ENCODE measurements at regions not wholly inside any gene's neighbourhood (a gene's known extent, or its start where the extent isn't known, plus 50 kb on each side); places are given as distances from the start of the nearest gene placed in this dataset.
"Not testable (repeated sequence)": the region's sequence is repeated elsewhere in the genome, so short reads cannot be mapped to it uniquely, and the experiment has no call there.

DNA sequence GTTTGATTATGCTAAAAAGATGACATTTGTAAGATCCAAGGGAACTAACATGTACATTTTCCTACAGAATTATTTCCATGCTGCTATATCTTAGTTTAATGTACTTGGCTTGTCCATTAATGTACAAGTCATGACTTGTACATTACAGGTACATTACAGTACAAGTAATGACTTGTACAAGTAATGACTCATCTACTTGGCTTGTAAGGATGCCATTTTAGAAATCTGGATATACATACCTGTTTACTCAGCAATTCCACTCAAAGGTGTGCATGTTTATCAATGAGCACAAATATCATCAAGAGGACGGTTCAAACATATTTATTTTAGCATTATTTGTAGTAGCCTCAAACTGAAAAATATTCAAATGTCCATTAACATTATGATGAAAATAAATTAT, 87.0 kb upstream of the TRPC4 start:
- no peak for DNase-seq (ENCODE audit: low read depth, low spot score)
- in situ Hi-C loops (cut with HindIII; ENCODE audit: low pct_unique_long_range_greater_than_20kb, low sequenced_read_pairs) = no loop called here

DNA sequence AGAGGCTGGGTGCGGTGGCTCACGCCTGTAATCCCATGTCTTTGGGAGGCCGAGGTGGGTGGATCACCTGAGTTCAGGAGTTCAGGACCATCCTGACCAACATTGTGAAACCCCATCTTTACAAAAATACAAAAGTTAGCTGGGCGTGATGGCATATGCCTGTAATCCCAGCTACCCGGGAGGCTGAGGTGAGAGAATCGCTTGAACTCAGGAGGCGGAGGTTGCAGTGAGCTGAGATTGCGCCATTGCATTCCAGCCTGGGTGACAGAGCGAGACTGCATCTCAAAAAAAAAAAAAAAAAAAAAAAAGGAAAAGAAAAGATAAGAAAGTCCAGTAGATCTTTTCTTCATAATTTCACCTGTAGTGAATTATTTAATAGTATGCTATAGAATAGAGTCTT, 85.0 kb upstream of the TRPC4 start:
- DNase-seq (ENCODE audit: low read depth, low spot score); in situ Hi-C loops (cut with HindIII; ENCODE audit: low pct_unique_long_range_greater_than_20kb, low sequenced_read_pairs): not testable (repeated sequence)

DNA sequence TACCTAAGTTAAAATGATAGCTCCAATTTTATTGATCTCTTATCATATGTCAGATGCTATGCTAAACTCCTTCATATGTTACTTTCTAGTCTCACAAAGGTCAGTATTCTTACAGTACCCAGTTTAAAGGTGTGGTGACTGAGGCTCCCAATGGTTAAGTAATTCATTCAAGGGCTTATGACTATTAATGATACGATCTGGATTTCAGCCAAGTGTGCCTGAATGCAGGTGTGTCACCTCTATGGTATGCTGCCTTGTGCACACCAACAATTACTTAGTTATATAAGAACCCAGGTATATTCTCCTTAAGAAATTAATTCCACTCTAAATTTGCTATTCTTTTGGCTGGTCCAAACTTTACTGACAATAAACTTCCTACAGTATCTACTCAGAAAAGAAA, 84.6 kb upstream of the TRPC4 start:
- DNase-seq (ENCODE audit: low read depth, low spot score) = no peak
- in situ Hi-C loops (cut with HindIII; ENCODE audit: low pct_unique_long_range_greater_than_20kb, low sequenced_read_pairs) = no loop called here

DNA sequence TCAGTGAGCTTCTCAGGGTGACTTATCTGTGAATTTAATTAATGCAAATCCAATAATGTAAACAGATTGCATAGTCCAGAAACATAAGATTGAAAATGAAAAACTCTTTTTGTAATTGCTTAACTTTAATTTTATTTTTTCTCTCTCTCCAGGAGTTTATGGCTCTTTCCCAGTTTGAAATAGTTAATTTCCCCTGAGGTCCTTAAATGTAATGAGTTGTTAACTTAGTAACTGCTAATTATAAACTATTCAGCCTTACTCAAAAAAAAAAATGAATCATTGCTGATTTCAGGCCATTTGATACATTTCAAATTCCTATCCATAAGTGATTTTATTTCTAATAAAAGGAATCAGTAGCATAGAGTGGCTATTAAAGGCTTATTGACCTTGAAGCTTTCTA, 84.1 kb upstream of the TRPC4 start:
- DNase-seq (ENCODE audit: low read depth, low spot score) = no peak
- in situ Hi-C loops (cut with HindIII; ENCODE audit: low pct_unique_long_range_greater_than_20kb, low sequenced_read_pairs) = no loop called here

DNA sequence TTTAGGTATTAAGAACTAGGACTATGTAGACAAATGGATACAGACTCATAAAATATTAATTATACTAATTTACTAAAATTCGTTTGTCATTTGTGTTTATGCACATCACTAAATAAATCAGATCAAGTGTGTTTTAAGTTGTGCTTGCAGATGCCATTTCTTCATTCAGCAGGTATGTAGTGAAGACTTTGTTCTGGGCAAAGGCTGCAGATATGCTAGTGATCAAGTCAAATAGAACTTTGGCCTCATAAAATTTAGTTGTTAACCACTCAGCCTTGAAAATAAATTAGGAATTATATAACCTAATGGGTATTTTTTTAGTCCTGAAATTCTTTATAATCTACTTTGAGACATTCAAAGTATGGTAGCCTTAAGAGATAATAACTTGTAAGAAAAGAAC, 80.4 kb upstream of the TRPC4 start:
- DNase-seq (ENCODE audit: low read depth, low spot score) = no peak
- in situ Hi-C loops (cut with HindIII; ENCODE audit: low pct_unique_long_range_greater_than_20kb, low sequenced_read_pairs) = no loop called here

DNA sequence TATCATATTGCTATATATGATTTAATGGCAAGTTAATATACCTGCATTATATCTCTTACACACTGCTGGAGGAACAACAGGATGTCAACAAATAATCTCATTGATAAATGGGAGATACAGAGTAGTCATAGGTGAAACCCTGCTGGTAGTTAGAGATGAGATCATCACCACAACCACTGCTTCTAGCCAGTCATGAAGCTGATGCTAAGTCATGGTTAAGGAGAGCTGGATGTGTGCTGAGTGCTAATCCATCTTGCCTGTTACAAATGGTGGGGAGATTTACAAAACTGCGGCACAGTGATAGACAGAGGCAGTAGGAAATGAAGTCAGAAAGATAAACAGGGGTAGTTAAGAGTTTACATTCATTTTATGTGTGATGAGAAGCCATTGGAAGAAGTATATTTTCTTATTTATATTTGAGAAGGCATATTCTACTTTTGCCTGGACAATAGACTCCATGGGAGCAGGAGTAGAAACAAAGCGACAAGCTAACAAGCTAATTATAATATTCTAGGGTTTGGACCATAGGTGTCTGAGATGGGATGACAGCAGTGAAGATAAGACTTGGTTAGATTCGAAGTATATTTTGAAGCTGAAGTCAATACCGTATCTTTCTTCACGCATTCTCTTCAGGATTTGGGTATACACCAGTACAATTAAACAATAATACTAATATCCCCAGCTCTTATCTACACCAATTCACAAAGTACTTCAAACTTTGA, 78.0 kb upstream of the TRPC4 start:
- DNase-seq (ENCODE audit: low read depth, low spot score) = no peak
- in situ Hi-C loops (cut with HindIII; ENCODE audit: low pct_unique_long_range_greater_than_20kb, low sequenced_read_pairs) = no loop called here

DNA sequence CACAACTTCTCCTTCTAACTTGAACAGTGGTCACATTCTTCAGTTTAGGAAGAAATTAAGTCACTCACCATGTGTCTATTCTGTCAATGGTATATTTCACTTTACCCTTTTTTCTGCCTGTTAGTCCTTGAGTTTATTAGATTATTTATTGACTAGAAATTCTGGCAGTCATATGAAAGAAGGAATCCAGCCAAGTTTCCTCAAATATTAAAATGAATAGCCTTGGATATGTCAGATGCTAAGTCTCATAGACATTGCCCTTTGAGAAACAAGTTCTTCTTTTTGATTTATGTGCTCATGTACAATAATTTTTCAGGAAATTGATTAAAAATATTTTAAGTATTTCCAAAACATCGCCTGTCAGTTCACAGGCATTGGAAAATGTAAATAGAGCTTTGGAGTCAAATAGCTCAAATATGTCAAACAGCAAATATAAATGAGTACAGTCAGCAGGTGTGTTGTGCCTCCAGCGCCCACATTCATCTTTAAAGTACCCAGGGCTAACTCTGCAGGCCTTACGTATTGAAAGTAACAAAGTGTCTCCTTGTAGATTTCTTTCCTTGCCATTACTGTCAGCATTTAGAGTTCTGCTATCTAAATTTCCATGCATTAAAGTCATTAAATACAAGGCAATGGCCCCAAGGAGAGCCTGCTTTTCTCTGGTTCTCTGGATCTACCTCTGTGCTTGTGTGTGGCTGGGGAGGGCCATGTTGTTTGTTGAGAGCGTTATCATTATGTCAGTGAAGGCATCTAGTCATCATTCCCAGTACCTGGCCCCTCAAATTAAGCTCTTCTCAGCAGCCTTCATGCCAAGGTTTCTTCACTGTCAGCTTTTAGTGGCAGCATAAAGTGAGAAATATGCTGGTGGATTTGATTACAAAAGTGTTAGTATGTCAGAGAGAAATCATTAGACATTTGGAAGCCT, 76.3 kb upstream of the TRPC4 start:
- DNase-seq (ENCODE audit: low read depth, low spot score) = no peak
- in situ Hi-C loops (cut with HindIII; ENCODE audit: low pct_unique_long_range_greater_than_20kb, low sequenced_read_pairs) = no loop called here

DNA sequence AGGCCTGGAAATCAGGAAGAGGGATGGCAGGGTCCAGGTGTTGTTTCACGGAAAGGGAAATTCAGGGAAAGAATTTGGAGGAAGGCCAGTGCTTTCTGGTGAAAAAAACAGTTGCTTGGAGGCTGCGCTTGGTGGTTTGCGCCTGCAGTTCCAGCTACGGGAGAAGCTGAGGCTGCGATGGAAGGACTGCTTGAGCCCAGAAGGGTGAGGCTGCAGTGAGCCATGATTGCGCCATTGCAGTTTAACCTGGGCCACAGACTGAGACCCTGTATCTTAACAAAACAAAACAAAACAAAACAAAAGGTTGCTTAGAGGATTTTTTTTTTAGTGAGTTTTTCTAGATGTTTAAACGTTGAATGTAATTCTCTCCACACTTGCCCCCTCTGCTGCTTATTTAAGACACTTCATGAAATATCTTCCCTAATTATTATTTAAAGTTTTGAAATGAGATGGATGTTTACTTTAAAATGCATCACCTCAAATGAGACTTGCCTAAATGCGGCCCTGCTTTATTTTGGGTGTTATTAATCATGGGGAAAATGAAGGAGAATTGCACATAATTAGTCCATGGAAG, 75.4 kb upstream of the TRPC4 start:
- no peak for DNase-seq (ENCODE audit: low read depth, low spot score)
- in situ Hi-C loops (cut with HindIII; ENCODE audit: low pct_unique_long_range_greater_than_20kb, low sequenced_read_pairs) = no loop called here

DNA sequence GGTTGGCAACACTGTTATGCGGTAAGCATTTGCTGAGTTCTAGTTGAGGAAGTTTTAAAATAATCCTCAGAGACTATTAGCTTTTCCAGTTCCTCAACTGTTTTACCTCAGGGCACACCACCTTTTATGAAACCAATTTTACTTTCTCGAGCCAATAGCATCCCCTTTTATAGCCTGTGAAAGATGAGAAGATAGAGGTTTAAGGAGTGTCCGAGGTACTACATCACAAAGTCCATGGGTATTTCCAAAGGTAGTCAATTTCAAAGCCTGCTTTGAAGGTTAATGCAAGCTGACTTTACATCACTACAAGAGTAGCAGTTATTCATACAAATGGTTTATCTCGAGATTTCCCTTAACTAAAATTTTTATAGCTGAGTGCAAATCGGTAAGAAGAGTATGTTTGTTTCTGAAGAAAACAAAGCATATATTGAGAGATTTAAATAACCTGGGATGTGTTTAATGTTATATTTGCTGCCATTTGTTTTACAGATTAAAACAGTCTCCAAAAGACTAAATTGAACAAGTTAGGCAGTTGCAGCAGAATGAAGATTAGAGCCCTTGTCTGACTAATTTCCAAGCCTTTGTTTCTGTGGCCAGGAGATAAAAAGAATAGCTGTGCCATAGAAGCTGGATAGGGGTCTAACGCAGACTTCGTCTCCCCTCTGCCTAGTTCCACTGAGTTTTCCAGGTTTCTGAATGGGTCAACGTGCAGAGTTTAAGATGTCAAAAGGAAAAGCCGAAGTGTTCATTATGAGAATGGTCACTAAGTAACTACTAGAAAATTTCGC, 74.7 kb upstream of the TRPC4 start:
- no peak for DNase-seq (ENCODE audit: low read depth, low spot score)
- in situ Hi-C loops (cut with HindIII; ENCODE audit: low pct_unique_long_range_greater_than_20kb, low sequenced_read_pairs) = no loop called here

DNA sequence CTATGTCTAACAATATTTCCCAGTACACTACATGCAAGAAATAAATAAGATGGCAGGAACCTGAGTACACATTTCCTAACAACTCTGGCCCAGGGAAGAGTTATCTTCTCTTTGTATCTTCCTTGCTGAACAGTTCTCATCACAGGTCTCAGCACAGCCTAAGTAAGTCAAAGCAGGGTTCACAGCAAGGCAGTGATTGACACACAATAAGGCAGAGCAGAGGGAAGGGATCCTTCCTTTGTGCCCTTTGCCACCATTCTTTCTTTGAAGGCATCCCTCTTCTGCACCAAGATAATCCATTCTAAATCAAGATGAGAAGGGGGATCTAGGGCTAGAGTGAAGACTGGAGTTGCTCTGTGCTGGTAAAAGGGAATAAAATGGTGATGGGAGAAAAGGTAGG, 73.4 kb upstream of the TRPC4 start:
- DNase-seq (ENCODE audit: low read depth, low spot score) = no peak
- in situ Hi-C loops (cut with HindIII; ENCODE audit: low pct_unique_long_range_greater_than_20kb, low sequenced_read_pairs) = no loop called here

DNA sequence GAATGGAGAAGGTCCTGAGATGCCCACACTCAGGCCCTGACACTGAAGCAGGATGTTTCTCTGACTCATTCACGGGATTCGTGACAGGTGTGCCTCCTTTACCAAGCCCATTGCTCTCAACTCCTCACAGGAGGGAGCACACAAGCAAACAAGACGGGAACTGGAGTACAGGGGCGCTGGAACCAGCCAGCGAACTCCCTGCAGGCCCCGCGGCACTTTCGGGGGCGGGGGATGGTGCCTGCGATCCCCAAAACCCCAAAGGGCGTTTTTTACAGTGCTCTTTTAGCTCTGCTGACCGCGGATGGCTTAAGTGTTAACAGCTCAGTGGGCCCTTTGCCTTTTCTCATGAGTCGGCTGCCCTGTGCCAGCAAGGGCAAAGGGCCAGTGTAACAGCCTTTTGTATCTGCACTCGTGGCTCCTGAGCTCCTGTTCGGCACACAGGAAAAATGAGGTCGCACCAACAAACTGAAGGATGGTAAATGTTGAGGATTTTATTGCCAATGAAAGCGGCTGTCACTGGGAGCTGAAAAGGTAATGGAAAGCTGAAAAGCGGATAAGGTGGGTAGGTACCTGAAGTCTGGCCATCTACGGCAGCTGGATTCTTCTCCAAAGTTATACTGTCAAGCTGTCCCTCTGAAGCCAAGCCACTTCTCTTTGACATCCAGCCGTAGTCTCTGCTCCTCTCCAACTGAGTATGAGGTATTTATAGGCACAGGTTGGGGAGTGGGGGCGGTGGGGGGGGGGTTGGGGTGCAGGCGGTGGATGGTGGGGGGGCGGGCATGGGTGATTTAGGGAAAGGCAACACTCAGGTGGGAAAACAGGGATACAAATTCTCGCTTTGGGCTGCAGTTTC, 65.0 kb upstream of the TRPC4 start:
- DNase-seq (ENCODE audit: low read depth, low spot score) = no peak

DNA sequence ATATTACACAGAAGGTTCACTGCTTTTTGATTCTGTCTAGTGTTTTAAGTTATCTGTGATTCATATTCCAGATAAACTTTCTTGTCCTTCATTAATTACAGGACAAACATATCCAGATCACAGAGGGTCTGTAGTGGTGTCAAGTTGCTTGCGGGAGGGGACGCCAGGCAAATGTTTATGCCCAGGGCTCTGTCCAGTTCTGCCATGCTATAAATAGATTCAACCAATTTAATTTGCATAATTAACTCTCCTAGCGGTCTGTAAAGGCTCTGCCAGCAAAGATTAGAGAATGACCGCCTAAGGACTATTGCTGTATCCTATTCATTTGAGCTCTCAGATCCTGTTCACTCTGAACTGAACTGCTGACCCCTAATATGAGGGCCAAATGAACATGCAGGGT, 59.7 kb upstream of the TRPC4 start:
- in situ Hi-C loops (cut with HindIII; ENCODE audit: low pct_unique_long_range_greater_than_20kb, low sequenced_read_pairs) = no loop called here
- DNase-seq (ENCODE audit: low read depth, low spot score) = no peak

More for the DNA sequence above, 65.0 kb upstream of the TRPC4 start:
- in situ Hi-C loops (cut with HindIII; ENCODE audit: low pct_unique_long_range_greater_than_20kb, low sequenced_read_pairs) = no loop called here

DNA sequence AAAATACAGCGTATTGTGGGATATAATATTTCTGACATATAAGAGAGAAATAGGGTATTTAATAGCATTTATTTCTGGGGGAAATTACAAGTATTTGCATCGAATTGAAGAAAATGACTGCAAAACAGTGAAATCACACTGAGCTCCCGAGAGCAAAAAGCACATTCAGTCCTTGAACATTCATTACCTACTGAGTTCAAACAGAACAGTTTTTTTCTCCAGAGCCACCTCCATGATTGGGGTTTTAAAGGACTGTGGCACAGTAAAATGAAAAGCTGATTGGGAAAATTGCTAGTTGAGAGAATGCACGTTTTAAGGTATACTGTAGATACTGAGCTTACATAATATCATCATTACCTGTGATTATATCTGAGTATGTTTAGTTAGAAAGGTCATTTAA, 58.0 kb upstream of the TRPC4 start:
- in situ Hi-C loops (cut with HindIII; ENCODE audit: low pct_unique_long_range_greater_than_20kb, low sequenced_read_pairs) = no loop called here
- no peak for DNase-seq (ENCODE audit: low read depth, low spot score)

DNA sequence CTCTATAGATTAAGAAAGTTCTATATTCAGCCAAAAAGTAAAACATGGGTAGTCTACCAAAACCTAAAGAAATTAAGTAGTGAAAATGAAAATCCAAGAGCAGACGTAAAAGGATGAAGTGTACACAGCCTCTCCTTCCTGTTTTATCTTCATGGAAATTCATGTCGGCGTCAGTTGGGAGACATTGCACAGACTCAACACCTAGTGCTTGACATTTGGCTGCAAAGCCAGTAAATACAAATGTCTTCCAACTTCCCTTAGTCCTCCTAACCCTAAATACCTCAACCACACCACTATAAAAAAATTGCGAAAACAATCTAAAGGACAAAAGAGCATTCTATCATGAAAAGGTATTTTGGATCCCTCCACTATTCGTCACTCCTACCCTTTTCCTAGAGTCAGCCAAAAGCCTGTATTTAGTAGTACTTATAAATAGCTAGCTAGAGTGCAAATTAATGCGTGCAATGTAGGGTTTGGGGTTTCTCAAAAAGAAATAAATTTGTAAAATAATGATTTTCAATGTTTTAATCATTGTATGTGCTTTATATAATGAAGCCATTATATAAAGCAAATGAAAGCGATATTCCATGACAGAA, 56.4 kb upstream of the TRPC4 start:
- no peak for DNase-seq (ENCODE audit: low read depth, low spot score)
- in situ Hi-C loops (cut with HindIII; ENCODE audit: low pct_unique_long_range_greater_than_20kb, low sequenced_read_pairs) = no loop called here

DNA sequence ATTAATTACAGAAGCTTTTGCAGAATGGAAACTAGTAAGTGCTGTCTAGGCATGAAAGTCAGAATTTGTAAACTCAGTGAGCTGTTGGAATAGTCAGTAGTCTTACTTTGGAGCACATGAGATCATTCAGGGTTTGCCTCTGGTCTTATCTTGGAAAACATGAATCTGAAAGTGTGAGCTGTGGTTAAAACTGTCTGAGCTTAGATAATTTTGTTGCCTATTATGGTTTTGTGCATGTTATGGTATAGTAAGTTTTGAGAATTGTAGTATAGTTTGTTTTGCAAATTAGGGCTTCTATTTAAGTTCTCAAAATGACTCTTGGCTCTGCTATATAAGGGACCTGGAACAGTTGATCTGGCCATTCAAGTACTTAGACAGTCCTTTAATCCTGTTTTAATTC, 53.7 kb upstream of the TRPC4 start:
- DNase-seq (ENCODE audit: low read depth, low spot score) = no peak
- in situ Hi-C loops (cut with HindIII; ENCODE audit: low pct_unique_long_range_greater_than_20kb, low sequenced_read_pairs) = no loop called here

DNA sequence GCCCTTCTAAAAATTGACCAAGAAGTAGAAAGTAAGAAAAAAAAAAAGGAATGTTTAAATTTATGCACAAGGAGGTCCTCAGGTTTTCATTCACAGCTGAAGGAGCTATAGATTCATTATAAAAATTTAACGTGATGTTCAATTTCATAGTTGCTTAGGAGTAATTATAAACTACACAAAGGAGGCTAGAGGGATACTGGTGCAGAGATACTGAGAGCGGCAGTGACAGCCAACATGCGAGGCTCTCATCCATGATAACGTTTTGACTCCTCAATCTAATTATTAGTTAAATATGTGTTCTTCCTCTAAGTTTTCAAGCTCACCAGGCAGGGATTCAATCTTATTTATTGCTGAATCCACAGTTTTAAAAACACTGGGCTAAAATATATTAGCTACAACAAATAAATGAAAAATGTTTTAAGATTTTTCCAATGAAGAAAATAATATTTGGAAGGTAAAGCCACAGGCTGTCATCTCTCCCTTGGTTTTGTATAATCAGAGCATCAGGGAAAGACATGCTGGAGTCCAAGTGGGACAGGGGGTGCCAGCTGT, 49.8 kb upstream of the TRPC4 start:
- in situ Hi-C loops (cut with HindIII; ENCODE audit: low pct_unique_long_range_greater_than_20kb, low sequenced_read_pairs) = no loop called here
- DNase-seq (ENCODE audit: low read depth, low spot score) = no peak
